Neural progenitor cell (in vitro differentiated cells): ENCODE measurements at regions not wholly inside any gene's neighbourhood (a gene's known extent, or its start where the extent isn't known, plus 50 kb on each side); places are given as distances from the start of the nearest gene placed in this dataset.

Experiments used
- DNase-seq: peaks from one replicate; pipeline ENCODE4 v3.0.0-alpha.2; 2016; ENCODE audit warnings: low spot score
- H2AFZ ChIP-seq: fragments of 200-600 bp; sonication (generic); replicated peaks from 2 replicates; pipeline ENCODE4 v1.6.1; 2016; ENCODE audit warnings: antibody characterized with exemption
- H3F3A ChIP-seq: fragments of 200-600 bp; sonication (generic); 2 replicates; pipeline ENCODE4 v1.6.1; 2016; ENCODE audit warnings: antibody characterized with exemption, low read depth
- H3K27ac ChIP-seq: fragments of 200-600 bp; sonication (generic); 2 replicates; pipeline ENCODE4 v1.5.1; 2016; ENCODE audit warnings: mild to moderate bottlenecking
- H3K27me3 ChIP-seq: fragments of 200-600 bp; sonication (generic); 2 replicates; pipeline ENCODE4 v1.6.1; 2016; ENCODE audit warnings: mild to moderate bottlenecking, moderate library complexity
- H3K36me3 ChIP-seq: fragments of 200-600 bp; sonication (generic); 2 replicates; pipeline ENCODE4 v1.5.1; 2016
- H3K4me1 ChIP-seq: fragments of 200-600 bp; sonication (generic); 2 replicates; pipeline ENCODE4 v1.6.1; 2016; ENCODE audit warnings: mixed run types
- H3K4me2 ChIP-seq: fragments of 200-600 bp; sonication (generic); 2 replicates; pipeline ENCODE4 v1.6.1; 2016
- H3K4me3 ChIP-seq: fragments of 200-600 bp; sonication (generic); 2 replicates; pipeline ENCODE4 v1.5.1; 2016
- H3K79me2 ChIP-seq: fragments of 200-600 bp; sonication (generic); 2 replicates; pipeline ENCODE4 v1.6.1; 2016; ENCODE audit warnings: low read depth
- H3K9ac ChIP-seq: fragments of 200-600 bp; sonication (generic); 2 replicates; pipeline ENCODE4 v1.6.1; 2016
- H3K9me3 ChIP-seq: fragments of 200-600 bp; sonication (generic); 2 replicates; pipeline ENCODE4 v1.5.1; 2016; ENCODE audit warnings: low read depth
- H4K20me1 ChIP-seq: fragments of 200-600 bp; sonication (generic); 2 replicates; pipeline ENCODE4 v1.6.1; 2016; ENCODE audit warnings: low read depth
- H3K27ac Mint-ChIP-seq: 3 replicates; pipeline ENCODE4 v1.8.0; 2021; ENCODE audit warnings: mixed read lengths
- H3K27me3 Mint-ChIP-seq: 2 replicates; pipeline ENCODE4 v1.8.0; 2022; ENCODE audit warnings: low read depth, mild to moderate bottlenecking, inconsistent platforms, moderate library complexity, mixed read lengths; ENCODE audit not compliant: insufficient read depth
- H3K36me3 Mint-ChIP-seq: 3 replicates; pipeline ENCODE4 v1.8.0; 2021; ENCODE audit warnings: mixed read lengths
- H3K4me1 Mint-ChIP-seq: 3 replicates; pipeline ENCODE4 v1.8.0; 2021; ENCODE audit warnings: mixed read lengths
- H3K4me3 Mint-ChIP-seq: 3 replicates; pipeline ENCODE4 v1.8.0; 2021; ENCODE audit warnings: mild to moderate bottlenecking, moderate library complexity, mixed read lengths
- H3K9me3 Mint-ChIP-seq: 3 replicates; pipeline ENCODE4 v1.8.0; 2020; ENCODE audit warnings: mixed read lengths
- EZH2 ChIP-seq: fragments of 200-600 bp; sonication (generic); IDR thresholded peaks from 2 replicates; pipeline ENCODE4 v1.6.1; 2017; ENCODE audit warnings: antibody characterized with exemption, mild to moderate bottlenecking, moderate library complexity
- EZH2phosphoT487 ChIP-seq: fragments of 200-600 bp; sonication (generic); IDR thresholded peaks from 2 replicates; pipeline ENCODE4 v1.6.1; 2017; ENCODE audit warnings: antibody characterized with exemption
- TF ChIP-seq, protein P1 (sequence below): fragments of 200-600 bp; sonication (generic); IDR thresholded peaks from 2 replicates; pipeline ENCODE4 v1.5.1; 2017; ENCODE audit warnings: antibody characterized with exemption, mild to moderate bottlenecking

DNA sequence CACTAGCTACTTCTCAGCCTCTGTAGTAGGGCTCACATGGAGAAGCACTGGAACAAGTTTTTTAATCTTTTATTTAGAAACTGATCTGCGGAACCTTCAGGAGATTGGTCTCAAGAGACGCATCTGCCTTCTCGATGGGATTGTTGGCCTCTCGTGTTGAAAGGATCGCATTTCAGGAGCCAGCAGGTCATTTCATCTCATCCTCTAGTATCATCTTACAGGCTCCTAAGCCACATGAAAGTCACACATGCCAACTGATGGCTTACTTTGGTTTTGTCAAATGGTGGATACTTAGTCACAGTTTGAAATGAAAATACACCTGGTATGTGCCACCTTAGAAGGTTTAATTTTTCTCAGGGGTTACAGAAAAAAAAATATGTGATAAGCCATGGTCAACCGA lies 1703.6 kb downstream of the EFNB2 start:
- Histone ChIP-seq H3K79me2 (no peaks in the 10 kb centered on the region), H3K9ac (no peak overlapping the region), H3K4me3 (no peak overlapping the region), H4K20me1 (no peaks in the 10 kb centered on the region), H3K9me3 (no peaks in the 10 kb centered on the region), H3K4me1 (no peaks in the 10 kb centered on the region), H2AFZ (no peak overlapping the region), H3F3A (no peaks in the 10 kb centered on the region), H3K36me3 (no peaks in the 10 kb centered on the region), H3K27ac (no peak overlapping the region), H3K27me3 (no peaks in the 10 kb centered on the region), H3K4me2 (no peak overlapping the region)
- Mint-ChIP-seq H3K27ac (no peak overlapping the region), H3K4me3 (no peak overlapping the region), H3K4me1 (peaks cover 6% of the 10 kb centered on the region), H3K36me3 (peaks cover 3% of the 10 kb centered on the region), H3K27me3 (no peaks in the 10 kb centered on the region), H3K9me3 (peaks cover 5% of the 10 kb centered on the region)
- no peak for TF ChIP-seq EZH2
- no peak for TF ChIP-seq EZH2phosphoT487
- DNase-seq: peak; percentile 7

GRCh38 chr13:104823709-104824108 lies 1711.8 kb downstream of the EFNB2 start:
- H3K79me2 ChIP-seq: no peaks in the 10 kb centered on the region
- no peaks in the 10 kb centered on the region for H4K20me1 ChIP-seq
- H3K9ac ChIP-seq: no peak overlapping the region
- Mint-ChIP-seq H3K36me3 (peaks cover 3% of the 10 kb centered on the region), H3K9me3 (peaks cover 5% of the 10 kb centered on the region), H3K4me3 (no peak overlapping the region), H3K27ac (no peak overlapping the region), H3K27me3 (no peaks in the 10 kb centered on the region), H3K4me1 (no peaks in the 10 kb centered on the region)
- H3K27ac ChIP-seq: no peak overlapping the region
- DNase-seq: no peak
- no peaks in the 10 kb centered on the region for H3K9me3 ChIP-seq
- H3K4me3 ChIP-seq: no peak overlapping the region
- H3F3A ChIP-seq: no peaks in the 10 kb centered on the region
- H3K4me2 ChIP-seq: no peak overlapping the region
- no peaks in the 10 kb centered on the region for H3K36me3 ChIP-seq
- no peak overlapping the region for H2AFZ ChIP-seq
- TF ChIP-seq, protein P1, sequence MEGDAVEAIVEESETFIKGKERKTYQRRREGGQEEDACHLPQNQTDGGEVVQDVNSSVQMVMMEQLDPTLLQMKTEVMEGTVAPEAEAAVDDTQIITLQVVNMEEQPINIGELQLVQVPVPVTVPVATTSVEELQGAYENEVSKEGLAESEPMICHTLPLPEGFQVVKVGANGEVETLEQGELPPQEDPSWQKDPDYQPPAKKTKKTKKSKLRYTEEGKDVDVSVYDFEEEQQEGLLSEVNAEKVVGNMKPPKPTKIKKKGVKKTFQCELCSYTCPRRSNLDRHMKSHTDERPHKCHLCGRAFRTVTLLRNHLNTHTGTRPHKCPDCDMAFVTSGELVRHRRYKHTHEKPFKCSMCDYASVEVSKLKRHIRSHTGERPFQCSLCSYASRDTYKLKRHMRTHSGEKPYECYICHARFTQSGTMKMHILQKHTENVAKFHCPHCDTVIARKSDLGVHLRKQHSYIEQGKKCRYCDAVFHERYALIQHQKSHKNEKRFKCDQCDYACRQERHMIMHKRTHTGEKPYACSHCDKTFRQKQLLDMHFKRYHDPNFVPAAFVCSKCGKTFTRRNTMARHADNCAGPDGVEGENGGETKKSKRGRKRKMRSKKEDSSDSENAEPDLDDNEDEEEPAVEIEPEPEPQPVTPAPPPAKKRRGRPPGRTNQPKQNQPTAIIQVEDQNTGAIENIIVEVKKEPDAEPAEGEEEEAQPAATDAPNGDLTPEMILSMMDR: no peak
- no peak for TF ChIP-seq EZH2phosphoT487
- TF ChIP-seq EZH2: no peak
- H3K27me3 ChIP-seq: no peaks in the 10 kb centered on the region
- no peaks in the 10 kb centered on the region for H3K4me1 ChIP-seq

DNA sequence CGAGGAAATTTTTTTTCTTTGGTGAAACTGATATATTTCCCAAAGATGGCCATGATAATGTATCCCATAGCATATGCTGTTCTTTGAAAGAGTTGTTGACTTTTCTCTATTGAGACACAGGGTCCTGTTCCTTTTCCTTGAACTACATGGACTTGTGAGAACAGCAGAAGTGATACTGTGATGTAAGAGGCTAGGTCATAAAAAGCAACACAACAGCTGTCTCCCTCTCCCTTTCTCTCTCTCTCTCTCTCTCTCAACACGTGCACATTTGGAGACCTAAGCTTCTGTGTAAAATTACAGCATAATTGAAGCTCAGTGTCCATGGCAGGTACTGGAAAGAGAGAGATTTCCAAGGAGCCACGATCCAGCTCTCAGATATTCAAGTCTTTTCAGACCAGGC lies 1712.4 kb downstream of the EFNB2 start:
- no peaks in the 10 kb centered on the region for H3K27me3 Mint-ChIP-seq
- H3K27ac Mint-ChIP-seq: no peak overlapping the region
- no peaks in the 10 kb centered on the region for H4K20me1 ChIP-seq
- H3K4me3 Mint-ChIP-seq: no peak overlapping the region
- H3K9ac ChIP-seq: no peak overlapping the region
- no peaks in the 10 kb centered on the region for H3K79me2 ChIP-seq
- TF ChIP-seq EZH2phosphoT487 (no peak), EZH2 (no peak)
- TF ChIP-seq, protein P1: no peak
- H3K4me2 ChIP-seq: no peak overlapping the region
- peaks cover 5% of the 10 kb centered on the region for H3K9me3 Mint-ChIP-seq
- no peaks in the 10 kb centered on the region for H3K4me1 ChIP-seq
- no peak overlapping the region for H3K27ac ChIP-seq
- H3K4me1 Mint-ChIP-seq: no peaks in the 10 kb centered on the region
- H3K4me3 ChIP-seq: no peak overlapping the region
- peaks cover 3% of the 10 kb centered on the region for H3K36me3 Mint-ChIP-seq
- H3K36me3 ChIP-seq: no peaks in the 10 kb centered on the region
- no peak for DNase-seq
- H3K9me3 ChIP-seq: no peaks in the 10 kb centered on the region
- H2AFZ ChIP-seq: no peak overlapping the region
- H3F3A ChIP-seq: no peaks in the 10 kb centered on the region
- H3K27me3 ChIP-seq: no peaks in the 10 kb centered on the region

- H3K9ac ChIP-seq: no peak overlapping the region
- no peak overlapping the region for H3K4me2 ChIP-seq
- no peak for DNase-seq
- H3K9me3 ChIP-seq: no peaks in the 10 kb centered on the region
- H3F3A ChIP-seq: no peaks in the 10 kb centered on the region
- H2AFZ ChIP-seq: no peak overlapping the region
- no peak overlapping the region for H3K4me3 ChIP-seq
- no peaks in the 10 kb centered on the region for H3K79me2 ChIP-seq
- H4K20me1 ChIP-seq: no peaks in the 10 kb centered on the region
- Mint-ChIP-seq H3K27ac (no peak overlapping the region), H3K4me3 (no peak overlapping the region), H3K27me3 (no peaks in the 10 kb centered on the region), H3K4me1 (no peaks in the 10 kb centered on the region), H3K36me3 (no peaks in the 10 kb centered on the region), H3K9me3 (no peaks in the 10 kb centered on the region)
- H3K4me1 ChIP-seq: no peaks in the 10 kb centered on the region
- H3K27me3 ChIP-seq: no peaks in the 10 kb centered on the region
- no peaks in the 10 kb centered on the region for H3K36me3 ChIP-seq
- no peak for TF ChIP-seq EZH2
- TF ChIP-seq EZH2phosphoT487: no peak
- TF ChIP-seq, protein P1: no peak
- no peak overlapping the region for H3K27ac ChIP-seq
Observed at GRCh38 chr13:104817271-104817670, 1718.2 kb downstream of the EFNB2 start.
